ENCODE measurements at regions not wholly inside any gene's neighbourhood (a gene's known extent, or its start where the extent isn't known, plus 50 kb on each side); places are given as distances from the start of the nearest gene placed in this dataset.
A peak's percentile ranks its signal among the peaks of the same experiment; 100 is the strongest.

GRCh38 chr12:115553622-115554021, 723.9 kb downstream of the MED13L start:
- no peak overlapping the region for H3K4me3 ChIP-seq (ENCODE audit: low read depth, low read length)
- DNase-seq (ENCODE audit: low read depth), result no peak

DNA sequence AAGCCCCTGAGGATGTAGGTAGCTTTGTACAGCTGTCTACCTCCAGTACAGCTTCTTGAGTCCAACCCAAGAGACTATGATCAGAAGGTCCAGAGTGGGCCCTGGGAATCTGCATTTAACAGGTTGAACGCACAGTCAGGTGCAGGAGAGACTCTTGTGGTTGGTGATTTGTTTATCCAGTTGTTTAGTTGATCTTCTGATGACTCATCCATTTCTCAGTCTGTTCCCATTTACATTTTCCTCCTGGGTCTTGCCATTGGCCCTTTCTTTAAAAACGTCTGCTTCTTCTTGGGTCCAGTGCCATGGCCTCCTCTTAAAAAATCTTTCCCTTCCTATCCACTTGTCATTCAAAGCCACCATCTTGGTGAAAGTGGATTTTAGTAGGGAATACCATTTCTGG, 734.2 kb downstream of the MED13L start:
- no peak for DNase-seq (ENCODE audit: low read depth)
- H3K4me3 ChIP-seq (ENCODE audit: low read depth, low read length), result no peak overlapping the region

DNA sequence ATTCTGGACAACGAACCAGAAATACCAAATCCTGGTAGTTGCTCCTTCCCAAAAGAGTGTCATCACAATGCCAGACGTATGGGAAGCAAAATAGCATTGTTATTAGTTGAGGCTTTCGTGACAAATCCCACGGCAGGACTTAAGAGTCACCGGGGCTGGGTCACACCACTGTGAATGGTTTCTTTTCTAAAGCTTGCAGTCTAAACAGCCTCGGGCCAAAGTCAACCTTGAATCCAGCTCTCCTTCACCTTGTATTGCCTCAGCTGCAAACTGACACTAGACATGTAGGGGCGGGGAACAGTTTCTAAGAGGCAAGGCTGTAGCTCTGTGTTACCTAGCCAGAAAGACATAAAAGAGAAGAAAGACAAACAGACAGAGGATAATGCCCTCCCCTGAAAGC, 734.8 kb downstream of the MED13L start:
- DNase-seq (ENCODE audit: low read depth), result no peak
- H3K4me3 ChIP-seq (ENCODE audit: low read depth, low read length), result no peak overlapping the region

- DNase-seq (ENCODE audit: low read depth), result no peak
- H3K4me3 ChIP-seq (ENCODE audit: low read depth, low read length), result no peak overlapping the region
Observed at GRCh38 chr12:115541891-115542421, 735.5 kb downstream of the MED13L start.

GRCh38 chr12:115528466-115528865, 749.0 kb downstream of the MED13L start:
- H3K4me3 ChIP-seq (ENCODE audit: low read depth, low read length), result no peak overlapping the region
- DNase-seq (ENCODE audit: low read depth), result no peak

DNA sequence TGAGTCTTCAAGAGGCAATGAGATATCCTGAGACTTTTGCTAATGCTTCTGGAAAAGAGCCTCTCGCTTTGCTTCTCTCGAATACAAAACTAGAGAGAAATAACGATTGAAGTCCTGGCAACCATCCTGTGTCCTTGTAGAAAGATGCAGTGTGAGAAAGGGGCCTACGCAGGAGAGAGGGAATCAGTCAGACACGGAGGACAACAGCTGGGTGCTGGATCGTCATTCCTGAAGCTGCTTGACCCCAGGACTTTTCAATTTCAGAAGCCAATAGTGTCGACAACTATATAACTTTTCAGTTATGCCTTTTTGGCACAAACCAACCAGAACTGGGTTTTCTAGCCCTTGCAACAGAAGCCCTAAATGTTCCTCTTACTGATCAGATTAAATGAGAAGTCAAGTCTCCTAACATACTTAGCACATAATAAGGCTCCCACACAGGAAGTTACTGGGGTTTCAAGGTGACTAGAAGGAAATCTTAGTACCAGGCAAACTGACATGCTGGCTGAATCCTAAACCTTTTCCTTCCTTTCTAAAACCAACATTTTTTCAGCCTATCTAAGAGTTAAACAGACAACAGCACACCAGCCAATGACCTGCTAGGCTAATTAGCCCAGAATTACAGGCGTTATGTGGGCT, 755.6 kb downstream of the MED13L start:
- DNase-seq (ENCODE audit: low read depth), result peak; percentile 4
- no peak overlapping the region for H3K4me3 ChIP-seq (ENCODE audit: low read depth, low read length)

DNA sequence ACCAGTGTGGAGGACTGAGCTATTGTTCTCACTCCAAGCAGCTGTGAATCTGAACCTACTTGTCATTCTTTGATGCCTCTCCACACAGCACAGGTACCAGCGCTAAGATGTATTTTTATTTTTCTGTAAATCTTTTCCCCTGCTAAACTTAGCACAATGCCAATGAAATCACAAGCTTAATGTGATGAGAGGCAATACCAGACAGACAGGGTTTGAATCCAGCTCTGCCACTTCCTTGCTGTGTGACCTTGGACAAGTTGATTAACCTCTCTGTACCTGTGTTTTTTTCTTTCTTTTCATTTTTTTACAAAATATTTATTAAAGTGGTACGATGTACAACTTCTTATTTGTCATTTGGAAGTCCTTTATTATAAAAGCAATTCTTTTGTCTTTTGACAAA, 757.6 kb downstream of the MED13L start:
- DNase-seq (ENCODE audit: low read depth), result no peak

DNA sequence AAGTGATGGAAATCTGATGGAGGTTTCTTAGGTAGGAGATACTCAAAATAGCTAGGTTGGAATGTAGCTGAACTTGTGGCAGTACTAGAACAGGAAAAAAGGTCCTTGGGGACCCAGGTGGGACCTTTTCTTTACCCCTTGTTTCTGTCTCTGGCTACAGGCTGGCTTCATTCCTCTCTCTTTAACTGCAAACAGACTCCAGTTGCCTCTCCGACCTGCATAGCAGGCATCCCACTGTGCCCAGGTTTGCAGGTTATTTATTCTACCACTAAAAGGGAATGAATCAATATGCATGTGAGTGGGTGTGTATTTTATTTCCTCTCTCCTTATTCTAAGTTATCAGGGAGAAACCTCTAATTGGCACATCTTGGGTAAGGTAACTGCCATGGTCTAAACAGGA, 758.1 kb downstream of the MED13L start:
- H3K4me3 ChIP-seq (ENCODE audit: low read depth, low read length), result no peak overlapping the region
- no peak for DNase-seq (ENCODE audit: low read depth)

More for the DNA sequence above, 757.6 kb downstream of the MED13L start:
- no peak overlapping the region for H3K4me3 ChIP-seq (ENCODE audit: low read depth, low read length)

- no peak for DNase-seq (ENCODE audit: low read depth)
- no peak overlapping the region for H3K4me3 ChIP-seq (ENCODE audit: low read depth, low read length)
Observed at GRCh38 chr12:115517913-115518312, 759.6 kb downstream of the MED13L start.

DNA sequence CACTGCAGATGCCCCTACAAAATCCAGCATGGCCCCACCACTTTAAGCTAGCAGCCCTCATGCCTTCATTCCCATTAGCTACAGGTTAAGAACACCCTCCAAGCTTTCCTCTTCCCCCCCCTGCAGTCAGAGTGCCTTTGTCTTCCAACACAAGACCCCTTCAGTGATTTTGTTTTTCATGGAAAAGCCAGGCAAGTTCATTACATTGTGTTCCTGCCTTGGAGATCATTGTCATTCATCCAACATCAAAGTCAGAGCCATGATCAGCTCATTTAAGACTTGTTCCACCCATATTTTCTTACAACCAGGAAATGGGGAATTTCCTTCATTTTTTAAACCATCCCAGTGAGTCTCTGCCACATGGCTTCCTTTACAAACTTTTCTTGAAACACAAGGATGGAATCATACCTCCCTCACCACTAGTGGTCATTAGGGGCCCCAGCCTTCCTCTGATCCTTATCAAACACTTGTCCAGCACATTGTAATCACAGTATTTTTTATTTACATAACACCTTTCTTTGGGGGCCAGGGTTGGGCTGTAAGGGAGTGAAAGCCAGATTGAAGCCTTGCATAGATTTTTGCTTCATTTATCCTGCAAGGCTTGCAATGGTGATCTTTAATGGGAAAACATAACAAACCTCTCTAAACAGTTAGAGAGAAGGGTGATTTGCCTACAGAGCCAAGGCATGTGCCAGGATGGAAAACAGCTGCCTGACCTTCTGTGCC, 765.3 kb downstream of the MED13L start:
- no peak overlapping the region for H3K4me3 ChIP-seq (ENCODE audit: low read depth, low read length)
- no peak for DNase-seq (ENCODE audit: low read depth)

- no peak overlapping the region for H3K4me3 ChIP-seq (ENCODE audit: low read depth, low read length)
- no peak for DNase-seq (ENCODE audit: low read depth)
Observed at GRCh38 chr12:115511305-115511704, 766.2 kb downstream of the MED13L start.

- DNase-seq (ENCODE audit: low read depth), result no peak
- H3K4me3 ChIP-seq (ENCODE audit: low read depth, low read length), result no peak overlapping the region
Observed at GRCh38 chr12:115508990-115509389, 768.5 kb downstream of the MED13L start.

GRCh38 chr12:115507951-115508722, 769.4 kb downstream of the MED13L start:
- no peak overlapping the region for H3K4me3 ChIP-seq (ENCODE audit: low read depth, low read length)
- DNase-seq (ENCODE audit: low read depth), result no peak

DNA sequence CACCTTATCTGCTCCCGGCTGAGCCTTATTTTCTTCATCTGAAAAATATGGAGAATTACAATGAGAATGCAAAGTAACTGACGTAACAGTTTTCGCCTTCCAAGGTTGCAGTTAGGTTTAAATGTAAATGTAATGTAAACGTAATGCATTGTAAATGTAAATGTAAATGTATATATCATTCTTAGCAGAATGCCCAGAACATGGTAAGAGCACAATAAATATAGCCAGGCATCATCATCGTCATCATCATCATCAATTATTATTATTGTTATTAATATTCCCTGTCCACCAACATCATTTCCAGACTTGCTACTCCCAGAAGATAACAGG, 770.0 kb downstream of the MED13L start:
- H3K4me3 ChIP-seq (ENCODE audit: low read depth, low read length), result no peak overlapping the region
- no peak for DNase-seq (ENCODE audit: low read depth)

GRCh38 chr12:115506822-115507559, 770.5 kb downstream of the MED13L start:
- no peak for DNase-seq (ENCODE audit: low read depth)
- no peak overlapping the region for H3K4me3 ChIP-seq (ENCODE audit: low read depth, low read length)

DNA sequence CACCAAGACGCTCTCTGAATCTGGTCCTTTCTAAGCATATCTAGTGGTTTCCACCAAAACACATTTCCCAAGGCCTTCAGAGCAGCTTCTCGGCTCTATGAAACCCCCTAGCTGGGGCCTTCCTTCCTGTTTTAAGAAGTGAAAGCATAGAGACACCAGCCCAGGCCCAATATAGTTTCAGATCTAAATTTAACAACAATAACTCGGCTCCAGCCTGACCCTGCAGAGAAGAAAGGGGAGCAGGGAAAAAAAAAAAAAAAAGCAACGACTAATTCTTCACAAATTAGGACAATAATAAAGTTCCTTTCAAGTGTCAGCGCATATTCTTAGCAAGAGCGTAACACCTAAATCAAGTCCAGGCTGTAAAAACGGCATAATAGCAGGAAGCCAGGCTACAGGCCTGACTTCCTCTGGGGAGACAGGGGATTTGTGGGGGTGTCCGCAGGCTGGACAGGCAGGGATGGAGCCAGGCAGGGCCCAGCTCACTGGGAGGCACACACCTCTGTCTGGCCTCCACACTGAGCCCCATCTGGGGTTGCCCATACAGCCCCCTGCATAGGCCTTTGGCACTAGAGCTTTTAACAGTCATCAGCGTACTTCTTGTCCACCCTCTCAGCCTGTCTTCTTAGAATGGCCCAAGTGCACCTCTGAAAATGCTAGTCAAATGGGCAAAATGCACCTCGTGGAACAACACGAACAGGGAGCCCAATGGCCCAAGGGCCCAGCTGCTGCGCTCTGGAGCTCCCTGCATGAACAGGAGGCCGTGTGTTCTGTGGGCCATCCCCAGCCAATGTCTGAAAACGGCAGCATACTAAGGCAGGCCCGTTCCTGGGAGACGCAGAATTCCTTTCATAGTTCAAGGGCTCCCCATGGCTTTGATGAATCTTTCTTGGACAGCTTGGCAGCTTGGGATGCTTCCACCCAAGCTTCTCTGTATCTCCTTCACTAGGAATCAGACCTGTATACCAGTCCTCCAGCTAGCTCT, 772.9 kb downstream of the MED13L start:
- no peak overlapping the region for H3K4me3 ChIP-seq (ENCODE audit: low read depth, low read length)
- DNase-seq (ENCODE audit: low read depth), result no peak

DNA sequence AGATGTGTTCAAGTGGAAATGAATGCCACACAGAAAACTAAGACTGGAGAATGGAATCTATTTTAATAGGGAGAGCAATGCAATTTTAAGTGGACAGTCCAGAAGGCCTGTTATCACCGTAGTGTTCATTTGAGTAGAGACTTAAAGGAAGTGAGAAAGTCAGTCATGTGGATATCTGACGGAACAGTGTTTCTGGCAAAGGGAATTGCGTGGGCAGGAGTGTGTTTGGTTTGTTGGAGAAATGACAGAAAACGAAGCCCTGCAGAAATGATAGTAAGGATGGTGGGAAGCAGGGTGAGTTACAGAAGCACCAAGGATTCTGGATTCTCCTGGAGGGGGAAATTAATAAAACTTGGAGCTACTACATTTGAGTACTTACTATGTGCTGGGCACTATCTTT, 776.6 kb downstream of the MED13L start:
- no peak for DNase-seq (ENCODE audit: low read depth)
- H3K4me3 ChIP-seq (ENCODE audit: low read depth, low read length), result no peak overlapping the region

DNA sequence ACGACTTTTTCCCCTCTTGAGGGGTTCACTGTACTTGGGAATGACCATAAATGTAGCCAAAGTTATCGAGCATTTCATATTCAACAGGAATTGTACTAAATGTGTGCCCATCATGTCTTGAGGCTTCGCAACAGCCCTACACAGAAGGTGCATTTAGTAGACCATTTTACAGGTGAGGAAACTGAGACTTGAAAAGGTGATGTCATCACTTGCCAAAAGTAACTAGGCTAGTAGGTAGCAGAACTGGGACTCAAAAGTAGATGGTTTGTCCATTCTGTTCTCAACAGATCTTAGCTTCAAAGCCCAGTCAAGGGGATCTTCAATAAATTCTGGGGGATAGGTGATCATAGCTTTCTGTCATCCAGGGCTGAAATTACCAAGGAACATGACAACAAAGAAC, 782.2 kb downstream of the MED13L start:
- H3K4me3 ChIP-seq (ENCODE audit: low read depth, low read length), result no peak overlapping the region
- DNase-seq (ENCODE audit: low read depth), result no peak

DNA sequence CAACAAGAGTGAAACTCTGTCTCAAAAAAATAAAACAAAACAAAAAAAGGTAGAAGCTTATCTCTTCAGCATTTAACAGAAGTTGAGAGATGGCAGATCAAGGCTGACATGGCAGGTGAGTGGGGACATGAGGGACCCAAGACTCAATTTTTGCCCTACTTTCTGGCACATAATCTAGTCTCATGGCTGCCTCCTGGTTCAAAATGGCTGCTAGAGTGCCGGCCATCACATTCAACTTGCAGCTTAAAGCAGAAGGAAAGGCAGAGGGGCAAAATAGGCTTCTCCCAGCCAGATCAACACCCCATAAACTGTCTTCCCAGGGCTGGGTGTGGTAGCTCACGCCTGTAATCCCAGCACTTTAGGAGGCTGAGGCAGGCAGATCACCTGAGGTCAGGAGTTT, 784.9 kb downstream of the MED13L start:
- no peak overlapping the region for H3K4me3 ChIP-seq (ENCODE audit: low read depth, low read length)
- no peak for DNase-seq (ENCODE audit: low read depth)

Data from skeletal muscle cell (primary cell).